Small intestine (tissue), 7 donors: ENCODE measurements at regions not wholly inside any gene's neighbourhood (a gene's known extent, or its start where the extent isn't known, plus 50 kb on each side); places are given as distances from the start of the nearest gene placed in this dataset.
"Not testable (repeated sequence)": the region's sequence is repeated elsewhere in the genome, so short reads cannot be mapped to it uniquely, and the experiment has no call there.

ENCODE experiments used
- DNase-seq, 2 donors: peaks; one replicate each; pipeline versions ENCODE4 v3.0.0 to v3.0.0-alpha.2; 2013
- FAIRE-seq: peaks from 2 replicates; lab custom pipeline; 2012; peaks lifted over from hg19 to GRCh38; lab: Jason Lieb, UNC
- H3K27ac ChIP-seq, 3 donors: one replicate each; pipeline ENCODE4 v1.5.1; 2013; ENCODE audit warnings: low read length in 2 of 3, mild to moderate bottlenecking in 2 of 3, control low read depth in 1 of 3, inconsistent platforms in 1 of 3, low read depth in 1 of 3, moderate library complexity in 1 of 3
- H3K27me3 ChIP-seq, 3 donors: one replicate each; pipeline ENCODE4 v1.6.1; 2013; ENCODE audit warnings: low read length in 3 of 3, inconsistent platforms in 1 of 3; ENCODE audit not compliant: control insufficient read depth in 3 of 3, insufficient read depth in 3 of 3
- H3K36me3 ChIP-seq, 3 donors: one replicate each; pipeline ENCODE4 v1.6.1; 2013; ENCODE audit warnings: low read length in 3 of 3, inconsistent platforms in 1 of 3, low read depth in 1 of 3, mild to moderate bottlenecking in 1 of 3, moderate library complexity in 1 of 3; ENCODE audit not compliant: control insufficient read depth in 3 of 3, insufficient read depth in 2 of 3
- H3K4me1 ChIP-seq, 3 donors: one replicate each; pipeline ENCODE4 v1.6.1; 2013; ENCODE audit warnings: low read length in 2 of 3, inconsistent platforms in 1 of 3, low read depth in 1 of 3, mild to moderate bottlenecking in 1 of 3, moderate library complexity in 1 of 3; ENCODE audit not compliant: control insufficient read depth in 3 of 3, insufficient read depth in 2 of 3
- H3K4me3 ChIP-seq, 3 donors: one replicate each; pipeline ENCODE4 v1.5.1; 2013; ENCODE audit warnings: low read length in 3 of 3, control low read depth in 1 of 3, inconsistent platforms in 1 of 3, low read depth in 1 of 3, mild to moderate bottlenecking in 1 of 3, moderate library complexity in 1 of 3
- H3K9me3 ChIP-seq, 2 donors: one replicate each; pipeline ENCODE4 v1.6.1; 2013; ENCODE audit warnings: low read depth in 1 of 2, low read length in 1 of 2; ENCODE audit not compliant: control insufficient read depth in 2 of 2, insufficient read depth in 1 of 2
- WGBS, 3 donors: extraction: QIAGEN DNeasy Blood & Tissue Kit; methylation state at CpG; one replicate each; pipeline ENCODE4 v1.1.7; 2013; 5-methylcytosine and 5-hydroxymethylcytosine counted together
- donor health status: healthy with polysubstance abuse.
- donor health status: control.
- donor health status: control.
- donor health status: Bipolar disorder and iron deficiency.
- donor health status: healthy.

GRCh38 chr21:8998480-8998879 is 1522.9 kb upstream of the TPTE start:
- not testable (repeated sequence) for H3K36me3 ChIP-seq, H3K4me1 ChIP-seq, H3K27ac ChIP-seq, H3K27me3 ChIP-seq, H3K9me3 ChIP-seq, DNase-seq, FAIRE-seq, H3K4me3 ChIP-seq
- WGBS, 3 donors = 53 to 71% (median 63%) methylated on average over 1 of the region's 1 CpG

- no peaks in the 10 kb centered on the region for H3K4me1 ChIP-seq
- peak; percentile 96 for FAIRE-seq
- no peaks in the 10 kb centered on the region for H3K36me3 ChIP-seq
- peaks cover 2 to 8% of the 10 kb centered on the region in 2 donors for H3K9me3 ChIP-seq
- no peaks in the 10 kb centered on the region for H3K27me3 ChIP-seq
- DNase-seq = no peak
- no peak overlapping the region for H3K27ac ChIP-seq
- no peak overlapping the region for H3K4me3 ChIP-seq
- 23 to 24% (median 24%) methylated on average over 4 of the region's 4 CpGs for WGBS, 3 donors
Observed at GRCh38 chr21:8998946-8999681, 1522.3 kb upstream of the TPTE start.

- not testable (repeated sequence) for H3K27ac ChIP-seq, DNase-seq, H3K4me3 ChIP-seq, H3K27me3 ChIP-seq, FAIRE-seq, H3K4me1 ChIP-seq, H3K36me3 ChIP-seq
- peaks cover 0 to 10% of the 10 kb centered on the region in 2 donors for H3K9me3 ChIP-seq
- 6 to 14% (median 12%) methylated on average over 1 of the region's 1 CpG for WGBS, 3 donors
Observed at GRCh38 chr21:9000132-9000531, 1521.3 kb upstream of the TPTE start.

- peaks cover 0 to 14% of the 10 kb centered on the region in 2 donors for H3K9me3 ChIP-seq
- H3K36me3 ChIP-seq, DNase-seq, H3K4me1 ChIP-seq, H3K27ac ChIP-seq, FAIRE-seq, H3K27me3 ChIP-seq, H3K4me3 ChIP-seq: not testable (repeated sequence)
- WGBS, 3 donors = 62 to 80% (median 79%) methylated on average over 2 of the region's 2 CpGs
Observed at GRCh38 chr21:9000671-9001070, 1520.7 kb upstream of the TPTE start.

GRCh38 chr21:9001890-9002663 is 1519.3 kb upstream of the TPTE start:
- WGBS, 3 donors = 56 to 68% (median 67%) methylated on average over 5 of the region's 5 CpGs
- peaks cover 0 to 12% of the 10 kb centered on the region in 2 donors for H3K9me3 ChIP-seq
- not testable (repeated sequence) for DNase-seq, H3K4me3 ChIP-seq, H3K27me3 ChIP-seq, H3K36me3 ChIP-seq, H3K27ac ChIP-seq, FAIRE-seq, H3K4me1 ChIP-seq

- DNase-seq, H3K4me3 ChIP-seq, FAIRE-seq, H3K27ac ChIP-seq, H3K4me1 ChIP-seq, H3K36me3 ChIP-seq, H3K27me3 ChIP-seq: not testable (repeated sequence)
- peaks cover 2 to 21% of the 10 kb centered on the region in 2 donors for H3K9me3 ChIP-seq
- WGBS, 3 donors = 53 to 54% (median 53%) methylated on average over 7 of the region's 7 CpGs
Observed at GRCh38 chr21:9003909-9004814, 1517.2 kb upstream of the TPTE start.

- not testable (repeated sequence) for DNase-seq, H3K27ac ChIP-seq, H3K36me3 ChIP-seq, H3K4me1 ChIP-seq, FAIRE-seq, H3K4me3 ChIP-seq, H3K27me3 ChIP-seq
- H3K9me3 ChIP-seq = peaks cover 2 to 24% of the 10 kb centered on the region in 2 donors
- 56 to 59% (median 57%) methylated on average over 3 of the region's 3 CpGs for WGBS, 3 donors
Observed at GRCh38 chr21:9004815-9005518, 1516.4 kb upstream of the TPTE start.
